ENCODE measurements at regions not wholly inside any gene's neighbourhood (a gene's known extent, or its start where the extent isn't known, plus 50 kb on each side); places are given as distances from the start of the nearest gene placed in this dataset.

GRCh38 chr5:164747371-164747770, 1242.0 kb downstream of the MAT2B start:
- DNase-seq = no peak

DNA sequence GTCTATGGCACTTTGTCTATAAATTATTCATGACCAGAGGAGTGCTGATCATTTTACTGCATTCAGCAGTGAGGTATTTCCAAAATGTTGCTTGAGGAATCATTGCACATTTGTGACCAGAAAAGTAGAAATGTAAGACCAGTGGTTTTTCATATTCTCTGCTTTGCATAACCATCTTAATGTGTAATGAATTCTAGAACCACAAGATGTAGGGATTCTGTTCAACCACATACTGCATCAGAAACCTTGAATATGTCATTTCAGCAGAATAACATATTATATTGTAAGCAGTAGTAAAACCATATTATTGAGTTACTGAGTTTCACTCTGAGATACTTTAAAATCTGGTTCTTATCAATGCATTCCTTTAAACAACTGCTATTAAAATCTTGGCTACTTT, 1243.4 kb downstream of the MAT2B start:
- no peak for DNase-seq

DNA sequence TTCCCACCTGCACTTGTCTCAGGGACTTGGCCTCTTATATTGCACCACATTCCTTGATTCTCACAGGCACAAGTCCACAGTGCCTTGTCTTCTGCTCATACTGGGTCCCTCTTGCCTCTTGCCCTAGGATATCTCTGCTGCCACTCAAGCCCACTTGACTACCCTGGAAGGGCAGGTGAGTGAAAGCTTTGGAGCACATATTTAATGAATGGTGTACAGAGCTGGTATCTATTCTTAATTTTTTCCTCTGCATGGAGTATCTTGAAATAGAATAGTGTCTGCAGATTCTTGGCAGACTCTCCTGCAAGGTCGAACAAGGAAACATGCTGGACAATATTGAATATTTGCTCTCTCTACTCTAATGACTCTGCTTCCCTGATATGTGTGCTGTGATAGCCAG, 1248.0 kb downstream of the MAT2B start:
- no peak for DNase-seq

GRCh38 chr5:164763206-164763605, 1257.8 kb downstream of the MAT2B start:
- DNase-seq = no peak

DNA sequence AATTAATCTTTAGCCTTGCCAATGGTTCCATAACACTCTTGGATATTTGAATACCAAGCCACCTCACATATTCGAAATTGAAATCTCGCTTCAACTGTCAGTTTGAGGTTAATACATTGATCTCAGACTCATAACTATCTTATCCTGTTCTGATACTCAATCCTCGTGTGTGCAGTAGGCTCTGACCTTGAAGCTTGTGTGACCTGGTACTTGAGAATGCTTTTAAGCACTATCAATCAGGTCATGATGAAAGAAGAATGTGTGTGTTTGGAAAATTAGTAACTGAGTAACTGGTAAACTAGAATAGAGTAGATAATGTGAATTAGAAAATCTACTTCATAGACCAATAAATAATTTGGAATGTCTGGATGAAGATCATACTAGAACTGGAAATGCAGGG, 1266.7 kb downstream of the MAT2B start:
- no peak for DNase-seq

DNA sequence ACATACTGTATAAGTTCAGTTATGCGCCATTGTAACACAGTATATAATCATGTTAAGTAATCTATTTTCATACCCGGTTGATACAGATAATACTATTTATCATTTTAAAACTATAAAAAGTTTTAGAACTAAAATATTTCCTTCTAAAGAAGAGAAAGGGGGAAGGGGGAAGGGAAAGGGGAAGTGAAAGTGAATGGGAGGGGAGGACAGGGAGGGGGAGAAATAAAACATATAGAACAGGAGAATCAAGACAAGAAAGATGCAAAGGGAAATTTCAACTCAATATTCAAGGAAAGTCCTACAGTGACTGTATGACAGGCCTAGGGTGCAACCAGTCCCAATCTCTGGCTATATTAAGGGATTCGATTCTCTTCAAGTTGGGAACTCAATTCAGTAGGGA, 1278.8 kb downstream of the MAT2B start:
- DNase-seq = no peak

- DNase-seq = no peak
Measured at GRCh38 chr5:164798110-164798509, 1292.7 kb downstream of the MAT2B start.

GRCh38 chr5:164799391-164799790, 1294.0 kb downstream of the MAT2B start:
- no peak for DNase-seq

- no peak for DNase-seq
Measured at GRCh38 chr5:164801910-164802309, 1296.5 kb downstream of the MAT2B start.

DNA sequence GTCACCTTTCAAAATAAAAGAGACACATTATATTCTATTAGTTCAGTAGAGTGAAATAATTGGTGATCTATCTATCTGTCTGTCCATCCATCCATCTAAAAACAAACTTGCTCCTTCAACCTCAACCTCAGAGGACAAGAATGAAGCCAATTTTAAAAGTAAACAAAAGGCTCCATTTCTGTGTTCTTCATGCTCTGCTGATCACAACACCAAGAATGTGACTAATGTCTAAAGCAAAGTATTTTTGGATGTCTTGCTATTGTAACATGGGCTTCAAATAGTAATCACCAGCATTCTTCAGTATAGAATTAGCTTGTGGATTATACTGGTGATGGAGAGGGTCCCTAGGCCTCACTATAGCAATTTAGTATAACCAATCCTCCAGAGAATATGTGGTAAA, 1304.4 kb downstream of the MAT2B start:
- DNase-seq = no peak

GRCh38 chr5:164818445-164818844, 1313.0 kb downstream of the MAT2B start:
- DNase-seq = peak; percentile 19 to 45

DNA sequence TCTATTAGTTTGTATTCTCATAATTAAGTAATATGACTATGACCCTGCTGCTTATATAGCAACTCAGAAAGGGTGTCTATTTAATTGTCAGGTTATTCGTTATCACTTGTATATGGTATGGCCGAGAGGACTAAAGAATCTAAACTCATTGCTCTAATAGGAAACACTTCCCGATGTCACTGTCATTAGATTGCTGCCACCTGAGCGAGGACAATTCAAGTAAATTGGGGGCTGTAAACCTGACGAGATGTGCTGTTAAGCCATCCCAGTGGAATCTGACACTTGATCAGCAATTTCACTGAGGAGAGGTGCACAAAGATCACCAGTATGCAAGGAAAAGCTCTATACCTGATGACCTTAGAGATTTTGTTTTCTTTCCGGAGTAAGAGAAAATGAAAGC, 1319.3 kb downstream of the MAT2B start:
- no peak for DNase-seq

- DNase-seq = no peak
Measured at GRCh38 chr5:164832516-164832915, 1327.1 kb downstream of the MAT2B start.

DNA sequence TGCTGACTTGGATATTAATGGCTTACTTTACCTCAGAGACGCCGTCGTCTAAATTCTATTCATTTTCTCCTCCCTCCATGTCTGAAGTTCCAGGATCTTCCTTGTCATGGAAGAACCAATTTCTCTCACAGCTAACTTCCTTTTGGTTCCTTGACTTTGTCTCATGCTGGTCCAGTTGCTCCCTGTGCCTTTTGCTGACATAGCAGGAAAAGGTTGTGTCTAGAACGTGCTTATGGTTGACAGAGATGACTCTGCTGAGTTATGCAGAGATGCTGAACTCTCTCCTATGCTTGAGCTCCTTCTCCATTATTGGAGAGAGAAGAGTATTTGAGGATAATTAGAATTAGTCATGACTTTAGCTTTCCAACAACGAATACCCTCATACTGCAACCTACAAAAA, 1338.9 kb downstream of the MAT2B start:
- no peak for DNase-seq

- DNase-seq = no peak
Measured at GRCh38 chr5:164860896-164861295, 1355.5 kb downstream of the MAT2B start.

DNA sequence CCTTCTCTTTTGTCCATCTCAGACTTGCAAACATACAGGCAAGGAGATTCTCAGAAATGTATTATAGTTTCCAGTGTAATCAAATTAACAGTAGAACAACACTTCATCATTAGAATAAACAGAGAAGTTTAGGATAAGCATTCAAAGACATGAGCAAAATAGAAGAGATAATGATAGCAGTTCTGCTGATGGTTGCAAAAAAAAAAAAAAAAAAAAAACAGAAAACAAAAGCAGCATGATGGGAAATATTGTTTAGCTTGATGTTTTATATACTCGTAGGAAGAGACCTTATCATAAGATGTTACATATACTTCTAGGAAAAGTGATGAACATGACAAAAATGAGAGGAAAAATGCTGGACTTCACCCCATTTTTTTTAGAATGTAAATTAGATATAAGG, 1356.2 kb downstream of the MAT2B start:
- DNase-seq = no peak

- DNase-seq = no peak
Measured at GRCh38 chr5:164868761-164869160, 1363.3 kb downstream of the MAT2B start.

GRCh38 chr5:164869325-164869724, 1363.9 kb downstream of the MAT2B start:
- DNase-seq = no peak

GRCh38 chr5:164876793-164877192, 1371.4 kb downstream of the MAT2B start:
- DNase-seq = no peak

GRCh38 chr5:164881442-164881841, 1376.0 kb downstream of the MAT2B start:
- DNase-seq = no peak

DNA sequence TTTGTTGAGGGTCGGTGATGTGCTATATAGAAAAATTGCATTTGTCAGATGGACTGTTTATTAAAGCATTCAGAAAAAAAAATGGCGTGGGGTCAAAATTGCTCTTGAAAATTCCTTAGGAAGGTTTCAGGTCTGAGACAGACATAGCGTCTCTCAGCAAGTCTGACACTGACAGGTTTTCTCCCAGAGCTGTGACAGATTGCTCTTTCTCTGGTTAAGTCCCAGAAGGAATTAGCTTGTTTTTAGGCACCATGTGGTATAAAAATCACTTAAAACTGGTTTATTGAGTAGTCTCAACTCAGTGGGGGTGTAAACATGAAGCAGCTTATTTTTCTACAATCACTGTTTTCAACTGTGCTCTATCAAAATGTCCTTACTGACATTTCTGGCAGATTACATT, 1379.8 kb downstream of the MAT2B start:
- no peak for DNase-seq

GRCh38 chr5:164893071-164893470, 1387.7 kb downstream of the MAT2B start:
- no peak for DNase-seq

DNA sequence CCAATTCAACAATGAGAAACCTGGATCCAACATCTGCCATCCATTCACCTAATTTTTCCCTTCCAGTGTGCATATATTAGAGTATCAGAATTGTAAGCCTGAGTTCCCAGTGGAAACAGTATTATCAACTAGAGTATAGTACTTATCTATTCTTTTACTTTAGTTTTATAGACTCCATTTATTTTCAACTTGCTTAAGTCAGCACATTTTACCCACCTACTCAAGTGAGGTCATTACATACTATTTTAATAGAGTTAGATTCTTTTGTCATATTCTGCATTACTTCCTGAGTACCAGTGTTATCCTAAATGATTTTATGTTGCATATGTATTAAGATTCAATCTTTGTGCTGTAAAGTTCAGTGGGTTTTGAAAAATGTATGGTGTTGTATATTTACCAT, 1393.3 kb downstream of the MAT2B start:
- DNase-seq = no peak

DNA sequence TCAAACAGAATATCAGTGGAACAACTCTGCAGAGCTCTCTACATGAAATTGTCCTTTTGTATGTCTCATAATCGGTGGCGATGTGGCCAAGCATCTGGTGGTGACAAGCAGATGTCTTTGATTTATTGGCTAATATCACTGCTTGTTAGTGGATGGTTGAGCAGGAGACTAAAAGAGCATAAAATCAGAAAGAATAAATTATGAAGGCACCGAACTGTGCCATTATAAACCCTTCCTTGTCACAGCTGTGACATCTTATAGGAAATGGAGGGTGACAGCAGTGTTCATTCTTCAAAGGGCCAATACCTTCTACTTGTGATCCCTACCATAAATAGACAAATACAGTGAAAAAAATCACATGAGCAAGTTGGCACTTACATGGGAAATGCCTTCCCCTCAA, 1404.3 kb downstream of the MAT2B start:
- DNase-seq = no peak

DNA sequence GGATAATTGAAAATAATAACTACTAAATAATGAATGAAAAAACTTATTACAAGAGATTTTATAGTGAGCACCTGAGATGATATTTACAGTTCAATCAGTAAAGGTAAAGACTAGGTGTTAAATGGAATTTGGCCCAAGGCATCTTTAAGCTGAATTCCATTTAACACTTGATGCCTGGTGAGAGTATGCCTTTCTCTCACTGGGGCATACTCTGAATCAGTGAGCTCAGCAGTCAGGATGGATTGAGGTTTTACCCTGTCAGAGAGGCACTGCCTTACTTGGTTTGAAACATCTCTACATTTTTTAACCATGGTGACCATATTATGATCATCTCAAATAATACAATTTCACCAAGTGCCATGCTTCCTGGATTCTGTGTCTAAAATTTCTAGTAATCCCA, 1416.3 kb downstream of the MAT2B start:
- DNase-seq = no peak

DNA sequence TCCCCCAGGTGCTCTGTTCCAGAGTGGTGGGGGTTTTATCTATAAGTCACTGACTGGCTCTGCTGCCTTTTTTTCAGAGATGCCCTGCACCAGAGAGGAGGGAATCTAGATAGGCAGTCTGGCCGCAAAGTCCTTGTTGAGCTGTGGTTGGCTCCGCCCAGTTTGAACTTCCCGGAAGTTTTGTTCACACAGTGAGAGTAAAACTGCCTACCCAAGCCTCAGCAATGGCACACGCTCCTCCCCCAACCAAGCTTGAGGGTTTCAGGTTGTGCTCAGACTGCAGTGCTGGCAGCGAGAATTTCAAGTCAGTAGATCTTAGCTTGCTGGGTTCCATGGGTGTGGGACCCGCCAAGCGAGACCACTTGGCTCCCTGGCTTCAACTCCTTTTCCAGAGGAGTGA, 1428.6 kb downstream of the MAT2B start:
- no peak for DNase-seq

Measured in NCI-H526 (cell line).